GM04504 (cell line): ENCODE measurements at regions not wholly inside any gene's neighbourhood (a gene's known extent, or its start where the extent isn't known, plus 50 kb on each side); places are given as distances from the start of the nearest gene placed in this dataset.
"Not testable (repeated sequence)": the region's sequence is repeated elsewhere in the genome, so short reads cannot be mapped to it uniquely, and the experiment has no call there.

Experiments used
- DNase-seq: peaks from one replicate; pipeline ENCODE4 v3.0.0-alpha.2; 2012; ENCODE audit warnings: low read depth

DNA sequence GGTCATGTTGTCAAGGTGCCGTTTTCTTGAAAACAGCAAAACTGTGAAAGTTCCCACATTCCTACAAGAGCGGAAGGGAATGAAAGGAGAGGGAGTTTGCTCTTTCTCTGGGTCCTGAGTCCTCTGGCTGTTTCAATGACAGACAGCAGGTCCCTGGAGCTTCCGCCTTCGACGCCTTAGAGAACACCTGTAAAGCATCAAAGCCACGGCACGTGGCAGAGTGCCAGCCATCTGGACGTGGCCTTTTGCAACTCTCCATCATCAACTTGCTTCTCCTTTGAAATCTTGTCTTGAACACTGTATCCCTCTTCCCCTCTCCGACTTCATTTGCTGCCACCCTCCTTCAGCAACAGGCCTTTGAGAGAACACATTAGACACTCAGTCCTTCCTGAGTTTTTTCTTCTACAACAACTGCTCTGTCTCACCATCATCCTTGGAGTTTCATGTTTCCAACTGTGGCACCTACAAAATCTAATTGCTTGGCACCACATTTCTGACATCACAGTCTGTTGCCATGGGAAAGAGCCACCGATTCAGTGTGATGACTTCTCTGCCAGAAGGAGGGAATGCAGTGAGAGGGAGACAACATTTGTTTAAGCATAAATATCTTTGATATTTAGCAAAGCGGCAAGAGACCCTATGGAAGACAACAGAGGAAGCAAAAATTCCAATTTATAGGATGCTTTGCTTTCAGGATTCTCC is 204.9 kb upstream of the PTER start:
- no peak for DNase-seq

- no peak for DNase-seq
These were observed 204.4 kb upstream of the PTER start for GRCh38 chr10:16232441-16232840.

- DNase-seq: no peak
These were observed 201.9 kb upstream of the PTER start for GRCh38 chr10:16234916-16235315.

- no peak for DNase-seq
These were observed 194.4 kb upstream of the PTER start for GRCh38 chr10:16242446-16242845.

DNA sequence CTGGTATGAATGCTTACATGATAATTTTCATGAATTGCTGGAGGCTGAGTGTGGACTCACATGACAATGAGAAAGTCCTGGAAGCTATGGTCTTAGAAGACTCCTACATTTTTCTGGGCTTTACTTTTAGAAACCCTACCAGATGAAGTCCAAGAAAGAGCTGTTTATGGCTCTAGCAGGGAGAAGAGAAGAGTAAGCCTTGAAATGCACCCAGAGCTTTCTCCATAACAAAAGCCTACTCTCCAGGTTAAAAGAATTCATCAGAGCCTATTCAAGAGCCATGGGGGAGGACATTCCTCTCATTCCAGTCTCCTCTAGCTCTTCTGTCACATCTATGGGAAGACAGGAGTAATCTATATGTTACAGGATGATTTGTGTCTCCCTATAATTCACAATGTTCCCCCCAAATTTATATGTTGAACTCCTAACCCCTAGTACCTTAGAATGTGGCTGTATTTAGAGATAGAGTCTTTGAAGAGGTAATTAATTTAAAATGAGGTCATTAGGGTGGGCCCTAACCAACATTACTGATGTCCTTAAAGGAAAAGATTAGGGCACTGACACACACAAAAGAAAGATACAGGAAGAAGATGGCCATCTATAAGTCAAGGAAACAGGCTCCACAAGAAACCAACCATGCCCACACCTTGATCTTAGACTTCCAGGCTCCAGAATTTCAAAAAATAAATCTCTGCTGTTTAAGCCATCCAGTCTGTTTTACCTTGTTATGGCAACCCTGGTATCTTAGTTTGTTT is 193.8 kb upstream of the PTER start:
- DNase-seq: no peak

GRCh38 chr10:16250136-16250535 is 186.7 kb upstream of the PTER start:
- not testable (repeated sequence) for DNase-seq

GRCh38 chr10:16256336-16256735 is 180.5 kb upstream of the PTER start:
- no peak for DNase-seq

DNA sequence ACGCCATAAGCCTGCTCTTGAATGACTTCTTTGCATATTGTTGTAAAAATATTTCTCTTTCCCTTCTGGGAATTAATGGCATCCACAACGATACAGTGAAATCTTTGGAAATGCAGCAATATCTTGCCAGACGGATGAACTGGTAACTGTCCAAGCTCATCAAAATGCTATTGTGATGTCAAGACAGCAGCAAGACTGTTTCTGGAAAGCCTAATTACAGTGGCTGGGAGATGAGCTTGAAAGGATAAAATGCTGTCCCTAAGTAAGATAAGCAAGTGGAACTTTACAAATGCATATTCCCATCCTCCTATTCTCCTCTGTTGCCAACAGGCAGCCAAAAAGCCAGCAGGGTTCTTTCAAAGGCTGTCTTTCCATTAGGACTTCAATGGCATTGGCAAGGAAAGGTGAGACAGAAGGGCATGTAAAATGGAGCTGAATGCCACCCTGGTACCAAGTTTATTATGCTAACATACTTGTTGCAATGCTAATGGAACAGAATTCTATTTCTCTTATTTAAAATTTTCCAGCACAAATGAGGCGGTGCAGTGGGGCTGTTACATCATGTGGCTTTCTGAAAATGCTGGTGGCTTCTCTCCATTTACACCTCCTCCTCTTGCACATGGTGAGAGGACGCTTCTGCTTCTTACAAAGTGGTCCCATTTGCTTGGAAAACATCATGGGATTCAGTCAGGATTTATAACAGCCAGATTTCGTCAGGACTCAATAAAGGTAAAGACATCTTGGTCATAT is 178.3 kb upstream of the PTER start:
- DNase-seq: no peak

DNA sequence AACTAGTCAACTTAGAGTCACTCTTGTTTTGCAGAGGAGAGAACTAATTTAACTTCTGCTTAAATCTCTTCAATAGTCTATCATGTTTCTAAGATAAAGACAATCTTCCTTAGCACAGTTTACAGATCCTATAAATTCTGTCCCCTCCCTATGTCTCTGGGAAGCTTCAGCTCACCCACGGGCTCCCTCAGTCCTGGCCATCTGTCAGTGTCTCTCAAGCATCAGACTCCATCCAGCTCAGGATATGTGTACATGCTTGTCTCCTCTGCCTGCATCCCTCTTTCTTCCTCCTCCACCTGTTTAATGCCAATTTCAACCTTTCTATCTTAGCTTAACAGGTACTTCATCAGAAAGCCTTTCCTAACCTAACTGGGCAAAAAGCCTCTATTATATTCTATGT is 177.1 kb upstream of the PTER start:
- DNase-seq: no peak

DNA sequence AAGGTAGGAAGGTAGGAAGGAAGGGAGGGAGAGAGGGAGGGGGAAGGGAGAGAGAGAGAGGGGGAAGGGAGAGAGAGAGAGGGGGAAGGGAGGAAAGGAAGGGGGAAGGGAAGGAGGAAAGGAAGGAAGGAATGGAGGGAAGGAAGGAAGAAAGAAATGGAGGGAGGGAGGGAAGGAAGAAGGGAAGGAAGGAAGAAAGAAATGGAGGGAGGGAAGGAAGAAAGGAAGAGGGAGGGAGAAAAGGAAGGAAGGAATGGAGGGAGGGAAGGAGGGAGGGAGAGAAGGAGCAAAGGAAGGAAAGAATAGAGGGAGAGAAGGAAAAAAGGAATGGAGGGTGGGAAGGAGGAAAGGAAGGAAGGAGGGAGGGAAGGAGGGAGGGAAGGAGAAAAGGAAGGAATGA is 176.4 kb upstream of the PTER start:
- DNase-seq: no peak

GRCh38 chr10:16271571-16271970 is 165.2 kb upstream of the PTER start:
- DNase-seq: no peak

GRCh38 chr10:16274911-16275310 is 161.9 kb upstream of the PTER start:
- DNase-seq: no peak

DNA sequence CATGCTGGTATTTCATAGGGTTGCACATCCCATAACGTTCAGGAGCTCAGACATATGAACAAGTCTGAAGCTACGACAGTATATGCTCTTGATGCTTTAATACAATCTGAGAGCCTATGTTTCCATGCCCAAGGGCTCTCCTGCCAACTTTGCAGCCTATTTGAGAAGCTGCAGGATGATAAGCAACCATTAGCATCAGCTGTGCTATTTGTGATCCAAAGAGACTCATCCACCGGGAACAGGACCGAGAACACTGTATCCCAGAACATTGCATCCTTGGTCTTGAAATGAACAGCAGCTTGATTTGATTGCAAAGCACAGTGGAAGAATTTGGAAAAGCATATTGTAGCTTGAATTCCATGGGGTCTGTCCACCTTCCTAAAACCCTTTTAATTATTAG is 156.2 kb upstream of the PTER start:
- no peak for DNase-seq

DNA sequence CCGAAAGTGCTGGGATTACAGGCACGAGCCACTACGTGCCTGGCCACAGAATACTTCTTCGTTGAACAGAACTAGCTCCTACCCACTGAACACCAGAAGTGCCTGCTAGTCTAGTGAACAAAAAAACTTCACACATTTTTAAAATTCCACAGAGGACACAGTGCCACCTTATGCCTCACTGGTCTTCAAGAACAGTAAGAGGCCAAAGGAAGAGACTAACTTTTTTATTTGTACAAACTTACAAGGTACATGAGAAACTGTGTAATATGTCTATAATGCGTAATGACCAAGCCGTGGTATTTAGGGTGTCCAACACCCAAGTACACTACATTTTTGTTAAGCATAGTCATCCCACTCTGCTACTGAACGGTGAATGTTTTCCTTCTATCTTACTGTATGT is 144.4 kb upstream of the PTER start:
- DNase-seq: no peak

GRCh38 chr10:16297069-16297468 is 139.7 kb upstream of the PTER start:
- DNase-seq: no peak

- DNase-seq: no peak
These were observed 139.2 kb upstream of the PTER start for GRCh38 chr10:16297642-16298041.

- DNase-seq: no peak
These were observed 132.5 kb upstream of the PTER start for GRCh38 chr10:16304311-16304710.

- no peak for DNase-seq
These were observed 126.4 kb upstream of the PTER start for GRCh38 chr10:16310440-16310839.

DNA sequence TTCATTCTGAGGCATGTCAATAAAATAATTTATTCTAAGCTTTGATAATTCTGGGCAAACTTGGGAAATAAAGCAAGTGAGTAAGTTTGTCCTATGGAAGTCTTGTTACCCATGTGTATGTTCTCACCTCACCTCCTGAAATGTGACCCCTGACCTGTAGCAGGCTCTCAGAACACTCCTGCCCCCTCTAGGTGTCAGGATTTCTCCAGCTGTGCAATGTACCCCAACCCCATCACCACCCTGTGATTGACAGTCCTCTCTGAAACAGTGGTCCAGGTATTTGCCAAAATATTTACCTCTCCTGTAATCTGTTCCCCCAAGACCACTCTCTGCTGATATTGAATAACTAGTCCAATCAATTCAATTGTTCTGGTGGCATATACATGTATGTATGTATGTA is 122.6 kb upstream of the PTER start:
- DNase-seq: no peak

DNA sequence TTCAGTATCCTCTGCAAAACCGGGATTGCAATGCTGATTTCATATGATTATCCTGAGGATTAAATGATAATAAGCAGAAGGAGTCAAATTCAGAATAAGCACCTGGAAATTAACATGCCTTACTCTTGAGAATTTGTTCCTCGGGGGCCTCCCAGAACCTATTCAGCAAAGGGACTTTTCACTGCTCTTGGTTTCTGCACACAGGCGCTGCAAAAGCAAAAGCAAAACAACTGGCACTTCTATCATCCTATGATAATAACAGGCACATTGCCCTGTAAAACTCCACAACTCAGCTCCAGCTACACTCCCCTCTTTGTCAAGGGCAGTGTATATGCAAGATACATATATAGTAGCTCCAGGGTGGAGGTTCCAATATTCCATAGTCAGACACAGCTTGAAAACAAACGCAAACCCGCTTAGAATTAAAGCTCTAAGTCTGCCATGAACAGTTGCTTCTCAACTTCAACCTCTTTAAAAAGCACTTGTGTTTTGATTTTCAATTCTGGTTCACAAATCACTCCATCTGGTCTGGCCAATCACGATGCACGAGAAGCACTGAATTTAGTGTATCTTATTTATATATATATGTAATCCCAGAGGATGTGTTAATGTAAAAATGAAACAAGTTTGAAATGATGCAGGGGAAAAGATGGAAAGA is 119.9 kb upstream of the PTER start:
- DNase-seq: no peak

DNA sequence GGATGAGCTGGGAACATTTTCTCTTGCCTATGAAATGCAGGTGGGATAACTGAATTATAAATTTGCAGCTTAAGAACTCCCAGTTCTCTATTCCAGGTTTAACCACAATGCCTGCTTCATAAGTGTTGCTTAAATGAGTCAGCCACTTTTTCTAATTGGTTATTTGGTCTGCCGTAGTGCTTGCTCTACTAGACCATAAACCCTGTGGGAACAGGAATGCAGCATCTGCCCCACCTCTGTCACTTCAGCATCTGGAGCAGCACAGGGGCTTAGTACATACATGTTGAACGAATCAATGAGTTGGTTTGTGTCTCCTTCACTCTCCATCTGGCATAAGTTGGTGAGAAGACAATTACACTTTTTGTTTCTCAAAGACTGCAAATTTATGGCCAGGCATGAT is 95.2 kb upstream of the PTER start:
- no peak for DNase-seq

DNA sequence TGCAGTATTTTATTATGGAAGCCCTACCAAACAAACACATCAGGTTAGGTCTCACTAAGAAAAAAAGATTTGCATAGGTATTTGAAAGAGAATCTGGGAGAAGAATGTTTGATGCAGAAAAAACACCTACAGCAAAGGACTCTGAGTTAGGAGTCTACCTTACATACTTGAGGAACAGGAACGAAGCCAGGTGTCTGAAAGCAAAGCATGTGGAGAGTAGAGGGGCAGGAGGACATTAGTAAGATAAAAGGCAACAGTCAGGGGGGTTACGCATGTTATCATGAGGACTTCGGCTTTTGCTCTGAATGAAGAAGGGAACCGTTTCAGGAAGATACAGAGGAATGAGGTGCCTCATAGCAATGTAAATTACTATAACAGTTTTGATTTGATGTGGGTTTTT is 87.9 kb upstream of the PTER start:
- DNase-seq: no peak

DNA sequence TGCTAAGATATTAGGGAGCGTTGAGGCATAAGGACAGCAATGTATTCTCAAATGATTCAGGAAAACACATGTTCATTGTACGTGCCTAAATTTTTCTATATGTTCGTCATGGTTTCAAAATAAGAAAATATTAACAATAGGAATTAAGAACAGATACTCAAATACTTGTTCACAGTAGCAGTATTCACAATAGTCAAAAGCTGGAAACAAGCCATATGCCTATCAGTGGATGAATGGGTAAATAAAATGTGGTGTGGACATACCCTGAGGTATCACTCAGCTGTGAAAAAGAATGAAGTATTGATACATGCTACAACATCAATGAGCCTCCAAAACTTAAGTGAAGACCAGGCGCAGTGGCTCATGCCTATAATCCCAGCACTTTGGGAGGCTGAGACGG is 84.7 kb upstream of the PTER start:
- no peak for DNase-seq
